GM10266 (cell line): ENCODE measurements at regions not wholly inside any gene's neighbourhood (a gene's known extent, or its start where the extent isn't known, plus 50 kb on each side); places are given as distances from the start of the nearest gene placed in this dataset.
"Not testable (repeated sequence)": the region's sequence is repeated elsewhere in the genome, so short reads cannot be mapped to it uniquely, and the experiment has no call there.

Source experiments
- DNase-seq: peaks from one replicate; pipeline ENCODE4 v3.0.0; 2012; ENCODE audit errors: extremely low spot score
- CTCF ChIP-seq: IDR thresholded peaks from 2 replicates; pipeline ENCODE4 v1.5.1; 2012; ENCODE audit warnings: mild to moderate bottlenecking, low read depth; ENCODE audit not compliant: control insufficient read depth, insufficient read depth; ENCODE audit errors: missing control alignments

- TF ChIP-seq CTCF: no peak
These were observed 129.0 kb downstream of the CRYBB2 start for GRCh38 chr22:25348391-25348790.

DNA sequence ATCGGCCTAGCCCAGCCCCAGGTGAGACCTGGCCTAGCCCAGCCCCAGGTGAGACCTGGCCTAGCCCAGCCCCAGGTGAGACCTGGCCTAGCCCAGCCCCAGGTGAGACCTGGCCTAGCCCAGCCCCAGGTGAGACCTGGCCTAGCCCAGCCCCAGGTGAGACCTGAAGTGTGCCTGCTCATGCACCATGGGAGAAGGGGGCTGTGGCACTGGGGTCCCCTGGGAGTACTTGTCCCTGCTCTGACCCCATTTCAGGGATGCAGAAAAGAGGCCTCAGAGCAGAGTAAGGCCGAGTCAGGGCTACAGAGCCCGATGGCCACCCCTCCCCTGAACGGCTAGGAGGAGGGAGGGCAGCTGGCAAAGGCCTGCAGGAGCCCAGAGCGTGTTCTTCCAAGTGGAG lies 129.6 kb downstream of the CRYBB2 start:
- DNase-seq: not testable (repeated sequence)

More at GRCh38 chr22:25348391-25348790, 129.0 kb downstream of the CRYBB2 start:
- DNase-seq: peak; percentile 8

- TF ChIP-seq CTCF: no peak
- peak; percentile 7 for DNase-seq
These were observed 131.1 kb downstream of the CRYBB2 start for GRCh38 chr22:25350551-25350971.

DNA sequence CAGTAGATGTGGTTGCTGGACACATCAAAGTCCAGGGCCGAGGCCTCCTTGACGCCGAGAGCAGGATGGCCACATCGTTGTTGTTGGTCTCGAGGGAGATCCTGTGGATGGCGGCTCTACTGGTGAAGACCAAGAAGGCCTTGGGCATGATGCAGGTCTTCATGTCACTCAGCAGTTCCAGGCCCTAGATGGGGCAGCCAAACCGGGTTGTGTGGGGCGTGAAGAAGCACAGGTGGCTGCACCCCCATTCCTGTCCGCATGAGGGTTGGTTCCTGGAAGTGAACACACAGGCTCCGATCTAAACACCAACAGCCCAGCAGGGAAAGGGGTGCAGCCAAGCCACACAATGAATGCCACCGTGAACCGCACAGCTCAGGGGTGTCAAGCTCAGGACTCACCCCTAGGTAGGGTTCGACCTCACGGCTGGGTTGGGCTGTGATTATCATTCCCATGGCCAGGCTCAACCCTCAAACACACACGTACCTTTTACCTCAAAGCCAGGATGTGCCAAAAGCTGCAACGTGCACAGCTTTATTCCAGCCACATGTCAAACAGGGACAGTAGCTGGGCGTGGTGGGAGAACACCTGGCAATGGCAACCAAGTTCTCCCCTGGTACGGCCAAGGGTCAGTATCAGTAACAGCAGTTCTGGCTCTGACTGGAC lies 132.3 kb downstream of the CRYBB2 start:
- TF ChIP-seq CTCF: no peak
- DNase-seq: peak; percentile 10

GRCh38 chr22:25352294-25352680 lies 132.8 kb downstream of the CRYBB2 start:
- DNase-seq: peak; percentile 6
- TF ChIP-seq CTCF: no peak

DNA sequence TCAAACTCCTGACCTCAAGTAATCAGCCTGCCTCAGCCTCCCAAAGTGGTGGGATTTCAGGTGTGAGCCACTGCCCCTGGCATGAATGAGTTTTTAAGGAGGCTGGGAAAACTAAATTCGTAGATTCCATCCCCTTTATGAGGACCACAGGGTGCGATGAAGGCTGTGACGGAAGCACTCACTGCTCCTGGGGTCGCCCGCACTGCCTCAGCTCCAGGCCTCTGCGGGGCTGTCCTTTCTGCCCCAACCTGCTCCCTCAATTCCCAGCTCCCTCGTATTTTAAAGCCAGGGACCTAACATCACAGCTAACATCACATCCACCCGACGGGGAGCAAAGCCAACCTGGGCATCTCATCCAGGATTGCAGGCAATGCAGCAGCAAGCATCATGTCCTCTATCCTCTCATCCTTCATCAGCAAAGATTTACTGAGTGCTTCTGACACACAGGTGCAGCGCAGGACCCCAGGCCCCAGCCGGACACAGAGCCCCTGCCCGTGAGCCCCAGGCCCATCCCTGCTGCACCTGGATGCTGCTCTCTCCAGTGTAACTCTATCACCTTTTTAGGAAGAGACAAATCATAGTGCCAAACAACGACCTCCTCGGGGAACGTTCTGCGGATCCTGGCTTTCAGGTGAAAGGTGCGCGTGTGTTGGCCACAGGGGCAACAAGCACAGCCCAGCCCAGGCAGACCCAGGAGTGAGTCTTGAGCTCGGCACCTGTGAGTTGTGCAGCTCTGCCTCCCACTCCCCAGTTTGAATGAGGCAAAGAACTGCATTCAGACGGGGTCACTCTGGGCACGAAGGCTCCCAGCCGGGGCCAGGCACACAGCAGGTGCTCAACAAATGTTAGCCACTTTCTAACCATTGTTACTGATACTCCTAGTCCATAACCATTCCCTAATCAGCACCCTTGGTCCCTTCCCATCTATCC lies 134.3 kb downstream of the CRYBB2 start:
- TF ChIP-seq CTCF: no peak
- DNase-seq: no peak

DNA sequence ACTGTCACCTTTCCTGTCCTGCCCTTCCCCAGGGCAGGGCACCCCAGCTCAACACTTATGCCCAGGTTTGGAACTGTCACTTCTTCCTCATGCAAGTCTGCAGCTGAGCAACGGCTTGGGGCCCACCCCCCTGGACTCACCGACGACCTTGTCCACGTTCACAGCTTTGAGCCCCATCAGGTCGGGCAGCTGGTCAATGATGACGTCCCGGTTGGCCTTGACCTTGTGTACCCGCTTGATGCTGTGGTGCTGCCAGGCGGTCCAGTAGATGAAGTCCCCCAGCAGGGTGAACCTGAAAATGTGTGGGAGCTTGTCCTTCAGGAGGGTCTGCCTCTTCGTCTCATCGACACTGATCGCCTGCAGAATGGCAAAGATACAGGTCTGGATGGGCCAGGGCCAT lies 135.0 kb downstream of the CRYBB2 start:
- no peak for DNase-seq

More for the DNA sequence above, 135.0 kb downstream of the CRYBB2 start:
- no peak for TF ChIP-seq CTCF
